HG03442 (cell line): ENCODE measurements at regions not wholly inside any gene's neighbourhood (a gene's known extent, or its start where the extent isn't known, plus 50 kb on each side); places are given as distances from the start of the nearest gene placed in this dataset.
"Not testable (repeated sequence)": the region's sequence is repeated elsewhere in the genome, so short reads cannot be mapped to it uniquely, and the experiment has no call there.

Source experiments
- ATAC-seq: cut with Tn5 transposase; IDR thresholded peaks from one replicate; pipeline ENCODE4 v1.9.1; 2021; ENCODE audit warnings: mild to moderate bottlenecking, moderate library complexity; ENCODE audit not compliant: unreplicated experiment

GRCh38 chr16:7278636-7279035 is 54.0 kb upstream of the RBFOX1 start:
- ATAC-seq = no peak

DNA sequence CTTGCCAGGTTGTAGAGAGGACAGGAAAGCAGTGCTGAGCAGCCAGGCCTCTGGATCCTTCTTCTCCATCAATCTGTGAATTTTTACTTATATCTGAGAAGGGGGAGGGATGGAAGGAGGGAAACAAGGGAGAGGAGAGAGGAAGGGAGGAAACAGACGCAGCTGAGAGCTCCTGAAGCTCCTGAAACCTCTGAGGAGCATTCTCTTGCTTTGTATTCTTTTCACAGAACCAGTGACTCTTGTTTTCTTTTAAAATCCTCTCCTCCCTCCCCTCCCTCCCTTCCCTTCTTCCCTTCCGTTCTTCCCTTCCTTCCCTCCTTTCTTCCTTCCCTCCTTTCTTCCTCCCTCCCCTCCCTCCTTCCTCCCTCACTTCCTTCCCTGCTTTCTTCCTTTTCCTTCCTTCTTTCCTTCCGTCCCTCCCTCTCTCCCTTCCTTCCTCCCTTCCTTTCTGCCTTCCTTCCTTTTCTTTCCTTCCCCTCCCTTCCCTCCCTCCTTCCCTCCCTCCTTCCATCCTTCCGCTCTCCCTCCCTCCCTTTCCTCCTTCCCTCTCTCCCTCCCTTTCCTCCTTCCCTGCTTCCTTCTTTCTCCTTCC is 60.0 kb upstream of the RBFOX1 start:
- no peak for ATAC-seq

GRCh38 chr16:7271486-7271885 is 61.2 kb upstream of the RBFOX1 start:
- no peak for ATAC-seq

- no peak for ATAC-seq
Observed at GRCh38 chr16:7270823-7271222, 61.8 kb upstream of the RBFOX1 start.

- ATAC-seq = no peak
Observed at GRCh38 chr16:7270006-7270405, 62.6 kb upstream of the RBFOX1 start.

DNA sequence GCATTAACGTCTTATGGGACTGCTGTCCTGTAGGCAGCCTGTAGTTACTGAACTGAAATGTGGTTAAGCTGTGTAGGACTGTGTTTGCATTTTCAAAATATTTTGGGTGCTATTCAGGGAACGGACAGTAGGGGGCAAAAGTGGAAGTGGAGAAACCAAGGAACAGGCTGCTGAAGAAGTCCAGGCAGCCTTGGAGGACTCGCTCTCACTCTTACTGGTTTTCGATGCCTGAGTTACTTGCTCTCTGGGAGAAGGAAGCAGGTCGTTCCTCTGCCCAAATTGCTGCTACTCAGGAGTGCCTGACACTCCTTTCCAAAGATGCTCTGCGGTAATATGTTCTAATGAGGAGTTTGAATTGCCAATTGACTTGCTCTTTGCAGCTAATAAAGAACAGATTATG is 64.5 kb upstream of the RBFOX1 start:
- ATAC-seq = no peak

DNA sequence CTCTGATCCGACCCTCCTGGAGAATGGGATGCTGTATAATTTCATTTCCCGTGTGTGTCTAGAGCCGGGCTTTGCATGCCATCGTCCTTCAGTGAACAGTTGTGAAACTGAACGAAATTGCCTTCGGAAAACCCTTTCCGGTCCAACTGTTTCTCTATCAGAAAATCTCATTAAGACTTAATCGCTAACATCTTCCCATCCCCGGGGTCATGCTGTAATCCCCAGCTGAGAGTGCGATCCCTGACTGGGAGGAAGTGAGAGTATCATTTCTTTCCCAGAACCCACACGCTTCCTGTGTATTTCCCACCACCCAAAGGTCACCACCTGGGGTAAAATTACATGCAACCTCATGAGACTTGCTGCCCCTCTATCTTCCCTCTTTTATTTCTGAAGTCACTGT is 75.6 kb upstream of the RBFOX1 start:
- no peak for ATAC-seq

- no peak for ATAC-seq
Observed at GRCh38 chr16:7246578-7246977, 86.1 kb upstream of the RBFOX1 start.

- no peak for ATAC-seq
Observed at GRCh38 chr16:7239547-7239946, 93.1 kb upstream of the RBFOX1 start.

DNA sequence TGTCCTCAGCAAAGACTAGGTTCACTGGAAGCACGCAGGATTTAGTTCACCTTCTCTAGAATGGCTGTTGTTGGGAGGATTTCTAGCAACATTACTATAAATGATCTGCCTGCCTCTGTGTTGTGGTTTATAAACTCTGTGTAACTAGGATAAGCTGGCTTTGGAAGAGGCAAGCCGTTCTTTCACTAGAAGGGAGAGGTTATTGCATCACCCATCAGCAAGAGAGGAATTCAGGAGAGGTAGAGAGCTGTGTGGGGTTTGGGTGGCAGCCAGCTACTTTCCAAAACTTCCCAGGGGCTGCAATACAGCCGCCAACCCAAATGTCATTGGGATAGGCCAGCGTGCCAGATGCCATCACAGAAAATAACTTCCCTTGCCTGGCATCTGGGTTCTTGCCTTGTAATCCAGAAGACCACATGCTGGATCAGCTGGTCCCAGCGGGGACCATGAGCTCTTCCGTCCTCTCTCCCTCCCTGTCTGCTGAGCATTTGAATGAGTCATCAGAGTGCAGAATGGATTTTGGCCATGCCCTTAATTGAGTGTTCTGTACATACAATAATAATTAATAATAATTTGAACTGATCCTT is 95.7 kb upstream of the RBFOX1 start:
- no peak for ATAC-seq

DNA sequence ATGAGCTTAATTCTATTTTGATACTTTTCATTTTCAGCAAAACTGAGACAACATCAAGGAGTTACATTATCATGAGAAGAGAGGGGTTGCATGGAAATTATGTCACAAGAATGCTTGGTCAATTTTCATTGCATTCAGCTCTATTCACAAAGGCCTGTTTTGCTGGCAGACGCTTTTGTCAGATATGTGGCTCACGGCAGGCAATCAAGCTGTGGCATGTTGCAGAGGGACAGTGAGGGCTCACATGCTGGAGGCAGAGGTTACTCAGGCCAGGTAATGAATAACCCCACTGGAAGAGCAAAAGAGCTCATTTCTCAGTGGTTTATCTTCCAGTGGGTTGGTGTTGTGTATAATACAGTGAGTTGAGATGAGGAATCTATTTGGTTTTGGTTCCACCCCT is 98.7 kb upstream of the RBFOX1 start:
- no peak for ATAC-seq

DNA sequence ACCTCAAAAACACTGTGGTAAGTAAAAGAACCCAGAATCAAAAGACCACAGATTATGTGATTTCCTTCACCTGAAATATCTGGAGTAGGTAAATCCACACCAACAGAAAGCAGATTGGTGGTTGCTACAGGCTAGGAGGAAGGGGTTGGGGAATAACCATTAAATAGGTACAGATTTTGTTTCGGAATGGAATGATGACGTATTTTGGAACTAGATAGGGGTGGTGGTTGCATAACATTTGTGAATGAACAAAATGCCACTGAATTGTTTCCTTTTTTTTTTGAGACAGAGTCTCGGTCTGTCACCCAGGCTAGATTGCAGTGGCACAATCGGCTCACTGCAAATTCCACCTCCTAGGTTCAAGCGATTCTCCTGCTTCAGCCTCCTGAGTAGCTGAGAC is 100.9 kb upstream of the RBFOX1 start:
- no peak for ATAC-seq

DNA sequence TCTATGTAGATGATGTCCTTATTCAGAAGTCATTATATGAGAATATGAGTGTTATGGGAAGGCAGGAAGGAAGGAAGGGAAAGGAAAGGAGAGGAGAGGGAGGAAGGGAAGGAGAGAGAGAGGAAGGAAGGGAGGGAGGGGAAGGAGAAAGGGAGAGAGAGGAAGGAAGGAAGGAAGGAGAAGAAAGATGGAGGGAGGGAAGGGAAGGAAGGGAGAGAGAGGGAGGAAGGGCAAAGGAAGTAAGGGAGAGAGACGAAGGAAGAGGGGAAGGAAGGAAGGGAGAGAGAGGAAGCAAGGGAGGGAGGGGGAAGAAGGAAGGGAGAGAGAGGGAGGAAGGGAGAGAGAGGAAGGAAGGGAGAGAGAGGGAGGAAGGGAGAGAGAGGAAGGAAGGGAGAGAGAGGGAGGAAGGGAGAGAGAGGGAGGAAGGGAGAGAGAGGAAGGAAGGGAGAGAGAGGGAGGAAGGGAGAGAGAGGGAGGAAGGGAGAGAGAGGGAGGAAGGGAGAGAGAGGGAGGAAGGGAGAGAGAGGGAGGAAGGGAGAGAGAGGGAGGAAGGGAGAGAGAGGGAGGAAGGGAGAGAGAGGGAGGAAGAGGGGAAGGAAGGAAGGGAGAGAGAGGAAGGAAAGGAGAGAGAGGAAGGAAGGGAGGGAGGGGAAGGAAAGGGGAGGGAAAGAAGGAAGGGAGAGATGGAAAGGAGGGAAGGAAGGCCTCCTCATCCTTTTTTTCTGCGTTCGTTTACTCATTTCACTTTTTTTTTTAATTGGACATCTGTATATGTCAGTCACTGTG is 103.0 kb upstream of the RBFOX1 start:
- ATAC-seq = not testable (repeated sequence)

GRCh38 chr16:7227229-7227721 is 105.4 kb upstream of the RBFOX1 start:
- no peak for ATAC-seq

- ATAC-seq = no peak
Observed at GRCh38 chr16:7221157-7221556, 111.5 kb upstream of the RBFOX1 start.

GRCh38 chr16:7218936-7219335 is 113.7 kb upstream of the RBFOX1 start:
- ATAC-seq = no peak

DNA sequence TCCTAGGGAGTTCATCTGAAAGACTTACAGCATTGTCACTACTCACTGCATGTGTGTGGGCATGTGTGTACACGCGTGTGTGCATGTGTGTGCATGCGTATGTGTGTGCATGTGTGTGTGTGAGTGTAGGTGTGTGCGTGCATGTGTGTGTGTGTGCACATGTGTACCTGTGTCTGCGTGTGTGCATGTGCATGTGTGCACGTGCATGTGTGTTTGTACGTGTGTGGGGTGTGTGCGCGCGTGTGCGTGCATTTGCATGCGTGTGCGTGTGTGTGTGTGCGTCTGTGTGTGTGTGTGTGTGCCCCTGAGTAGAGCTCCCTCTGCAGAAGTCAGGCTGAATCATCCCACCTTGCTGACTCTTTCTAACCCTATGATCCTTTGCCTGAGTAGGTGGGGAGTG is 114.8 kb upstream of the RBFOX1 start:
- no peak for ATAC-seq

GRCh38 chr16:7216719-7217118 is 115.9 kb upstream of the RBFOX1 start:
- no peak for ATAC-seq

GRCh38 chr16:7211781-7212180 is 120.9 kb upstream of the RBFOX1 start:
- ATAC-seq = no peak

- ATAC-seq = no peak
Observed at GRCh38 chr16:7209598-7209997, 123.0 kb upstream of the RBFOX1 start.

- ATAC-seq = no peak
Observed at GRCh38 chr16:7206469-7206868, 126.2 kb upstream of the RBFOX1 start.

- ATAC-seq = no peak
Observed at GRCh38 chr16:7200320-7200719, 132.3 kb upstream of the RBFOX1 start.
